ENCODE measurements at regions not wholly inside any gene's neighbourhood (a gene's known extent, or its start where the extent isn't known, plus 50 kb on each side); places are given as distances from the start of the nearest gene placed in this dataset.

- intact Hi-C loops (cut with DNase I), result no loop called here
- DNase-seq, result no peak
- Histone ChIP-seq H3K27me3 (no peaks in the 10 kb centered on the region), H3K9me3 (no peaks in the 10 kb centered on the region), H3K4me1 (no peaks in the 10 kb centered on the region), H3K27ac (no peak overlapping the region), H3K36me3 (no peaks in the 10 kb centered on the region), H3K4me3 (no peak overlapping the region)
- WGBS, 2 donors, result 40 to 52% methylated on average over 3 of the region's 3 CpGs
- TF ChIP-seq CTCF (IDR thresholded peaks at IDR 0.05) (no peak), POLR2A (IDR thresholded peaks at IDR 0.05) (no peak)
Observed at GRCh38 chr4:119795986-119796578, 167.5 kb upstream of the PDE5A start.

GRCh38 chr4:119794681-119795080 is 166.1 kb upstream of the PDE5A start:
- H3K9me3 ChIP-seq, result no peaks in the 10 kb centered on the region
- no peaks in the 10 kb centered on the region for H3K27me3 ChIP-seq
- TF ChIP-seq POLR2A (IDR thresholded peaks at IDR 0.05) (no peak), CTCF (IDR thresholded peaks at IDR 0.05) (no peak)
- 51 to 56% methylated on average over 4 of the region's 4 CpGs for WGBS, 2 donors
- H3K4me3 ChIP-seq, result no peak overlapping the region
- no peak for DNase-seq
- intact Hi-C loops (cut with DNase I), result no loop called here
- H3K27ac ChIP-seq, result no peak overlapping the region
- H3K4me1 ChIP-seq, result no peaks in the 10 kb centered on the region
- no peaks in the 10 kb centered on the region for H3K36me3 ChIP-seq

GRCh38 chr4:119794113-119794512 is 165.5 kb upstream of the PDE5A start:
- Histone ChIP-seq H3K4me1 (no peaks in the 10 kb centered on the region), H3K4me3 (no peak overlapping the region), H3K27me3 (no peaks in the 10 kb centered on the region), H3K9me3 (no peaks in the 10 kb centered on the region), H3K27ac (no peak overlapping the region), H3K36me3 (no peaks in the 10 kb centered on the region)
- 75% methylated on average over 4 of the region's 4 CpGs for WGBS, 2 donors
- intact Hi-C loops (cut with DNase I), result no loop called here
- no peak for DNase-seq
- no peak for TF ChIP-seq CTCF (IDR thresholded peaks at IDR 0.05)
- no peak for TF ChIP-seq POLR2A (IDR thresholded peaks at IDR 0.05)

- Histone ChIP-seq H3K27me3 (no peaks in the 10 kb centered on the region), H3K4me1 (no peaks in the 10 kb centered on the region), H3K36me3 (no peaks in the 10 kb centered on the region), H3K27ac (no peak overlapping the region), H3K9me3 (no peaks in the 10 kb centered on the region), H3K4me3 (no peak overlapping the region)
- 64 to 67% methylated on average over 1 of the region's 1 CpG for WGBS, 2 donors
- no peak for DNase-seq
- no peak for TF ChIP-seq CTCF (IDR thresholded peaks at IDR 0.05)
- no peak for TF ChIP-seq POLR2A (IDR thresholded peaks at IDR 0.05)
- intact Hi-C loops (cut with DNase I), result no loop called here
Observed at GRCh38 chr4:119788349-119789266, 160.0 kb upstream of the PDE5A start.

- TF ChIP-seq CTCF (IDR thresholded peaks at IDR 0.05) (peak in 2 of 6 experiments; percentile 19), POLR2A (IDR thresholded peaks at IDR 0.05) (no peak)
Observed at GRCh38 chr4:119785963-119786362, 157.4 kb upstream of the PDE5A start.

More at GRCh38 chr4:119785963-119786362, 157.4 kb upstream of the PDE5A start:
- Histone ChIP-seq H3K9me3 (no peaks in the 10 kb centered on the region), H3K27ac (no peak overlapping the region), H3K36me3 (no peaks in the 10 kb centered on the region), H3K4me3 (no peak overlapping the region), H3K27me3 (no peaks in the 10 kb centered on the region), H3K4me1 (no peaks in the 10 kb centered on the region)
- intact Hi-C loops (cut with DNase I), result no loop called here
- no peak for DNase-seq
